D721Med (cell line): ENCODE measurements at regions not wholly inside any gene's neighbourhood (a gene's known extent, or its start where the extent isn't known, plus 50 kb on each side); places are given as distances from the start of the nearest gene placed in this dataset.
A peak's percentile ranks its signal among the peaks of the same experiment; 100 is the strongest.

Source experiments
- DNase-seq: peaks from one replicate; pipeline ENCODE4 v3.0.0; 2011; ENCODE audit warnings: low spot score; ENCODE audit not compliant: insufficient read length
- FAIRE-seq: peaks from 2 replicates; lab custom pipeline; 2011; peaks lifted over from hg19 to GRCh38; lab: Jason Lieb, UNC
- TF ChIP-seq, protein P1 (sequence below): IDR thresholded peaks from 2 replicates; pipeline ENCODE4 v1.5.1; 2012; ENCODE audit warnings: mild to moderate bottlenecking, control low read depth; ENCODE audit not compliant: insufficient read depth; ENCODE audit errors: missing control alignments

DNA sequence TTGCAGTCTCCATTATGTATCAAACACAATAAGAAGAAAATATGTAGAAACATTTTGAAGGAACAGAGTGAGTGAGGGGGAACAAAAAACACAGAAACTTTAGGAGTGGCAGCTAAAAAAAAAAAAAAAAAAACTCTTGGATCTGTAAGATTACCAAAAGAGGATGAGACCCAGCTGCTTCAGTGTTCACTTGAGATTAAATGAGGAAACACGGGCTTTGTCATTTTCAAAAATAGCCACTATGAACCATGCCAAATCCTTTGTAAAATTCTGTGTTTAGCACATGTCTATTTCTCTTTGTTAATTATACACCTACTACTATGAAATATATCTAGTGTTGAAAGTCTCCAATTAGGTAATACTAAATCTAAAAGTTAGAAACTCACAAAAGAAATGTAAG is 485.9 kb downstream of the EFNA5 start:
- no peak for DNase-seq
- FAIRE-seq = no peak
- TF ChIP-seq, protein P1, sequence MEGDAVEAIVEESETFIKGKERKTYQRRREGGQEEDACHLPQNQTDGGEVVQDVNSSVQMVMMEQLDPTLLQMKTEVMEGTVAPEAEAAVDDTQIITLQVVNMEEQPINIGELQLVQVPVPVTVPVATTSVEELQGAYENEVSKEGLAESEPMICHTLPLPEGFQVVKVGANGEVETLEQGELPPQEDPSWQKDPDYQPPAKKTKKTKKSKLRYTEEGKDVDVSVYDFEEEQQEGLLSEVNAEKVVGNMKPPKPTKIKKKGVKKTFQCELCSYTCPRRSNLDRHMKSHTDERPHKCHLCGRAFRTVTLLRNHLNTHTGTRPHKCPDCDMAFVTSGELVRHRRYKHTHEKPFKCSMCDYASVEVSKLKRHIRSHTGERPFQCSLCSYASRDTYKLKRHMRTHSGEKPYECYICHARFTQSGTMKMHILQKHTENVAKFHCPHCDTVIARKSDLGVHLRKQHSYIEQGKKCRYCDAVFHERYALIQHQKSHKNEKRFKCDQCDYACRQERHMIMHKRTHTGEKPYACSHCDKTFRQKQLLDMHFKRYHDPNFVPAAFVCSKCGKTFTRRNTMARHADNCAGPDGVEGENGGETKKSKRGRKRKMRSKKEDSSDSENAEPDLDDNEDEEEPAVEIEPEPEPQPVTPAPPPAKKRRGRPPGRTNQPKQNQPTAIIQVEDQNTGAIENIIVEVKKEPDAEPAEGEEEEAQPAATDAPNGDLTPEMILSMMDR = no peak

DNA sequence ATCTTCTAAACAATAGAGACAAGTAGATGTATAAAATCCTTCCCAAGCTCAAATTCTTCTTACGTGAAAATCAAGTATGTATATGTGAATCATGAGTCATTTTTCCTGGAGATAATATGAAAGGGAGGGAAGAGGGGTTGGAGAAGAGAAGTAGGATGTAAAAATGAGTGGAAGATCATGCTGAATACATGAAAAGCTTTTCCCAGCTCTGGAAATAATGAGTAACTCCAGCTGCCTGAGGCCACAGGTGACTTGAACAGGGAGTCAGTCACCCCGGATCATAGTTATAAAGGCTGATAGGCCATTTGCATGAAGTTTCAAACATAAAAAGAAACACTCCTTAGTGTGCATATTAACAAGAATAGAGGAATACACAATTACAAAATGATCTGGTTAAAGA is 486.7 kb downstream of the EFNA5 start:
- no peak for FAIRE-seq
- TF ChIP-seq, protein P1 = no peak
- no peak for DNase-seq

DNA sequence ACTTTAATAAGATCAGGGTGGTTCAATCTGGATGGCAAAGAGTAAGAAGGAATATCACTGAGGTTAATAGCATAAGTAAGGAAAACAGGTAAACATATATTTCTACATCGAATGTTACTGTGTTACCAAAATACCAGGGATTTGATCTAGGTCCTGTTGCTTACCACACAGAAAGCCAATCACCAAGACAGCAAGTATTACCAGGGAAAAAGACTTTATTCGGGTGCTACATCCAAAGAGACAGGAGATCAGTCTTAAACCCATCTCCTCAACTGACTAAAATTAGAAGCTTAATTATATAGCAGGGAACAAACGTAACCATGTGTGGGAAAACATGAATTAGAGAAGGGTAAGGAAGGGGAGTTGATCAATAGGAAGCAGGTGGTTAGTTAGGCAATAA is 500.1 kb downstream of the EFNA5 start:
- TF ChIP-seq, protein P1 = no peak
- FAIRE-seq (no peak), DNase-seq (no peak)

DNA sequence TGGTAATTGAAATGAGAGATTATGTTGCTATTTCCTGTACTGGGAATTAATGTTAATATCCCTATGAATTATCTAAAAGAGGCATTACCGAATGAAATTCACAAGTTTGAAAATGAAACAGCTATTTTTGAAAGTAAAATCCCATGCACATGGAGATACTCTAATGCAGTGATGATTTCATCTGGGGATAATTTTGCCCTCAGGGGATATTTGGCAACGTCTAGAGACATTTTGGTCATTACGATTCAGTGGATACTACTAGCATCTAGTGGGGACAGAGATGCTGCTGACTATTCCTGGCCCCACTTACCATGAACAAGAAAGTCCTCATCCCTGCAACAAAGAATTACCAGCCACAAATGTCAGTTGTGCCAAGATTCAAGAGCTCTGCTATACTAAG is 500.9 kb downstream of the EFNA5 start:
- FAIRE-seq = no peak
- DNase-seq = no peak
- TF ChIP-seq, protein P1 = no peak

DNA sequence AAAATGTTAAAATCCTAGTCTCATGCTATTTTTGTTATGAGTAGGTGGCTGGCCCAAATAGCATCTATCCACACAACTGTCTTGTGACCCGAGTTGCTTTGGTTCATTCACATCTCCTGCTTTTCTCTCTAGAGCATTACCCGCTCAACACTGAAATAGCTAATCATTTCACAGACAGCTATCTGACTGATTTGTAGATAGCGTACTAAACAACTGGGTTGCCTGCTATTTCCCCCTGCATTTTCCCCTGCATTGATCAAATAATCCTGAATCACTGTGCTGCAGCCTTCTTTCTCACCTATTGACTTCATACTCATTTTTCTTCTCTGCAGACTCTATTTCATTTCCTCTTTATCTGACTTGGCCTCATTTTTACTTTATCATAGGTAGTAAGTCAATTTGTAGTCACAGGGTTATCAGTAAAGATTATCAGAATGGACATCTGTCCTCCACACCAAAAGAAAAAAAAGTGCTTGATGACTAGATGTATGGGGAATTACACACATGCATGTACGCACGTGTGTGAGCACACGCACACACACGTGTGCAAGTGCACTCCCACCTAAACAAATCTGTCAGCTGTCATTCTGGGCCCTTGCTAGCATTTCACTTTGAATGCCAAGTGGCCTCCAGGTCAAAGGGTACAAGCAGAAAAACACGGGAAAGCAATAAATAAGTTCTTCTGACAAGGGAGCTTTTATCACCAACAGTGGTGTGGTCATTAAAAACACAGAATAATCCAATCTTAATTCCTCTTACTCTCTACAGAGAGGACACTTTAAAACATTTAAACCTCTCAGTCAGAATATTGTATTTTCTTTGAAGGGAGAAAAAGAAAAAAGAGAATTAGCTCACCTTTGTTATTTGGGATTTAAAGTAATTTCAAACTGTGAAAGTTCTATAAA is 501.6 kb downstream of the EFNA5 start:
- FAIRE-seq (no peak), DNase-seq (no peak)
- TF ChIP-seq, protein P1 = no peak

DNA sequence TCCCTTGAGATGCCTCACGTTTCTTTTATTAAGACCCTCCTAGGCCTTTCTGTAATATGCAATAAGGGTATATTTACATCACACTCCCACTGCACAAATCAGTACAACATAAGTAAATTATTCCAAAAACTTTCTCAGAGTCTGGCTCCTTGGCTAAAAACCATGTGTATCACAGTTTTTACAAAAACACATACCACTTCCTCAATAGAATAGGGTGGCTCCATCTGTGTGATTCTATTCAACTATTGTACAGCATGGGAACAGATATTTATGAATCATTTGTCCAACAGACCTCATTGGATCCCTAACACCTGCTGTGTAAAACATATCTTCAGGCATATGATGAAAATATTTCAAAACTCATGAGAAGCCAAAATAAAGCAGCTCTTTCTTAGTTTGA is 502.7 kb downstream of the EFNA5 start:
- TF ChIP-seq, protein P1 = no peak
- DNase-seq = no peak
- FAIRE-seq = no peak

DNA sequence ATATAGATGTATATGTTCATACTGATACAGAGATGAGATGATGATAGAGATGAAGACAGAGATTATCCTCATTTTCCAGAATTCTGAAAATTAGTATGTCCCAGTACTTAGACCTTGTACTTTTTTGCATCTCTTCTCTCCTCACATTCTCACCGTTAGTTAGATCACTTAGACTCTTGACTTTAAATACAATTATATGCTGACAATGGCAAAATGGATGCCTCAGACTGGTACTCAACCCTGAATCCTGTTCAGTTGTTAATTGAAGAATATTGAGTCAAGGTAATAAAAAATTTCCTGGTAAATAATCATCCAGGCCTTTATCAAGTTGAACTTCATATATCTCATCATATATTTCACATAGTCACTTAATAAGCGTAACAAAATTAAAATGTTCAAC is 505.4 kb downstream of the EFNA5 start:
- FAIRE-seq (peak; percentile 29), DNase-seq (no peak)
- TF ChIP-seq, protein P1 = no peak
